ENCODE measurements at regions not wholly inside any gene's neighbourhood (a gene's known extent, or its start where the extent isn't known, plus 50 kb on each side); places are given as distances from the start of the nearest gene placed in this dataset.

DNA sequence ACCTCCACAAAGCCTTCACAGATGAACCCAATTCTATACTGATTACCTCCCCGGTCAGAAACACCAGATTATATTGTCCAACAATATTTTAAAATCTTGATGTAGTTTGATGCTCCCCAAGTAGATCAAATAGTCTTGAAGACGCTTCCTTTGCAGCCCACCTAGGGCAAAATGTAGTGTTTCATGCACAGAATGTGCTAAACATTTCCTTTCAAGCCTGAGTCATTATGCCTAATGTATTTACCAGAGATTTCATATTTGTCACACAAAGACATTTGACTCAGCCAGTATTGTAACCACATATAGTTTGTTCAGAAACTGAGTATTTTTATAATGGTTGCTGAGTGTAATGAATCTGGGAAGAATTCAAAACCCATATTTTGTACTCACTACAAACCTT lies 1396.8 kb downstream of the LRRC4C start:
- no peak for DNase-seq (ENCODE audit: low read depth)

DNA sequence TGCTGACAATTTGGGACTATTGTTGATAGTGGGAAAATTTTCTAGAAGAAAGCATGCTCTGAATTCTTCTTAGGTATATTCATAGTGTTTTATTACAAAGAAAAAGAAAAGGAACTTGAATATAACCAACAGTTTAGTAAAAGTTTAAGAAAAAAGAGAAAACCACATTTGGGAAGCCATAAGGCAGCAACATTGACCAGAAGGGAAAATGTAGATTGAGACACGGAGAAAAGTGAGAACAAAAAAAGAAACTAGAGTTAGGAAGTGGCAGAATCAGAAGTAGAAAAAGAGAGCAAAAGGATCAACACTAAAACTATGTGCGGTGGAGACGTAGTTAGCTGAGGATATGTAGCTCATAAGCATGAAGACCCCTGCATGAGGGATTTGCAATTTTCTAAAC lies 1398.2 kb downstream of the LRRC4C start:
- no peak for DNase-seq (ENCODE audit: low read depth)

DNA sequence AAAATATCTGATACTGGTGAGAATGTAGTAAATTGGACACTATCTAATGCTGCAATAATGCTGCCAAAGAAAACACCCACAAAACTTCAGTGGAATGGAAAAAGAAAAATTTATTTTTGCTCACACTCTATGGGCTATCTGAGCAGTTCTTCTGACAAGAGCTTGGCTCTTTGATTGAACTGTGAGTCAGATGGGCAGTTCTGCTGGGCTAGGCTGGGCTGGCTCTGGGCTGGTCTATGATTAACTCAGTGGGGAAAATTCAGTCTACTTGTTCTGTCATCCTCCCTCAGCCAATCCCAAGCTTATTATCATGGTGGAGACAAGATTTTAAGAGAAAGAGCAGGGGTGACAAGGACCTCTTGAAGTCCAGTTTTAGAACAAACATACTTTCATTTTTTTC lies 1404.8 kb downstream of the LRRC4C start:
- DNase-seq (ENCODE audit: low read depth): peak; percentile 50

DNA sequence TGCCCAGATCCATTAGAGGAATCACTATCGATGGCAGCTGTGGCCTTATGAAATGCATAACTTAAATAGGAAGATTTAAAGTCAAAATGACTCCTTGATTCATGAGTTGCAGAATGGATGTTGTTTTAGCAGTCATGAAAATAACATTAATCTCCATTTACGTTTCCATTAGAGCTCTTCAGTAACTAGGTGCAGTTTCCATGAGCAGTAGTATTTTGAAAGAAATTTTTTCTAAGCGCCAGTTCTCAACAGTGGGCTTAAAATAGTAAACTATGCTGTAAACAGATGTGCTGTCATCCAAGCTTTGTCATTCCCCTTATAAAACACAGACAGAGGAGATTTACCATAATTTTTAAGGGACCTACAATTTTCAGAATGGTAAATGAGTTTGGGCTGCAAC lies 1414.1 kb downstream of the LRRC4C start:
- no peak for DNase-seq (ENCODE audit: low read depth)

DNA sequence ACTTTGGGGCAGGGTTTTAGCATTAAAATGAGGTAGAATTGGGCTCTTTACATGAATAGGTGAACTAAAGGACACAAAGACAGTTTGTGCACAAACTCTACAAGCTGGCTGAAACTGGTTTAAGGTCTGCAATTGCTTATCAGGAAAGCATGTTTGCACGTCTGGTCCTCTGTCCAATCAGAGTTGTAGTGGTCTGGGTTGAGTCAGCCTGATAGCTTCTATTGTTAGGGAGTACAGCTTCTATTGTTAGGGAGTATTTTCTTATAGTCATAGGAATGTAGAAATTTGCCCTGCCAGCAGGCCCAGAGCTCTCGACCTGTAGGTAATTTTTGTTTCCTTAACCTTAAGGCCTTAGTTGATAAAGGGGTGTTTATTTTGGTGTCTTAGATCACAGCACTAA lies 1422.4 kb downstream of the LRRC4C start:
- no peak for DNase-seq (ENCODE audit: low read depth)

DNA sequence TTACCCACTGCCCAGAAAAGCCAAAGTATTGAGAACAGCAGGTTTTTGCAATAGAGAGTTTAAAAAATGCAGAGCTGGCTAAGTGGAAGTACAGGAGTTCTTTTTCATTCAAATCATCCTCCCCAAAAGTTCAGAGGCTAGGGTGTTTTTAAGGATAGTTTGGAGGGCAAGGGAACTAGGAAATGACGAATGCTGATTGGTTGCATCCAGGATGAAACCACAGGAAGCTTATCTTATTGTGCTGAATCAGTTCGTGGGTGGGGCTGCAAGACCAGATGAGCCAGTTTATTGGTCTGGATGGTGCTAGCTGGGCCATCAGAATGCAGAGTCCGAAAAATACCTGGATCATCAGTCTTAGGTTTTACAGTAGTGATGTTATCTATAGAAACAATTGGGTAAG lies 1427.1 kb downstream of the LRRC4C start:
- DNase-seq (ENCODE audit: low read depth): no peak

DNA sequence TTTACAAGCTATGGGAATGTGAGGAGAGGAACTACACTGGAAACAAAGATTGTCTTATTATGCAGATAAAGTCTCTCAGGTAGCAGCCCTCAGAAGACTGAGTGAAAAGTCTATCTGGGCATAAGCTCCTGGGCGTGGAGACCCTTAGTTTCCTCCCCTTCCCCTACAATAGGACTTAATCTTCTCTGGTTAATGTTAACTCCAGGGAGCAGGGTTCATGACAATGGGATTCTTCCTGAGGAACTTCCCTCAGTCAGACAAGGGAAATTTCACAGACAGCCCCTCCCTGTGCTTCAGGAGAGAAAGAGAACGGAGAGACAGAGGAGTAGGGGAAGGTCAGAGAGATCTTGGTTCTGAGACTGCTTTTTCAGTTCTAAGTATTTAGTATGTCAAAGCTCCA lies 1428.6 kb downstream of the LRRC4C start:
- DNase-seq (ENCODE audit: low read depth): no peak

DNA sequence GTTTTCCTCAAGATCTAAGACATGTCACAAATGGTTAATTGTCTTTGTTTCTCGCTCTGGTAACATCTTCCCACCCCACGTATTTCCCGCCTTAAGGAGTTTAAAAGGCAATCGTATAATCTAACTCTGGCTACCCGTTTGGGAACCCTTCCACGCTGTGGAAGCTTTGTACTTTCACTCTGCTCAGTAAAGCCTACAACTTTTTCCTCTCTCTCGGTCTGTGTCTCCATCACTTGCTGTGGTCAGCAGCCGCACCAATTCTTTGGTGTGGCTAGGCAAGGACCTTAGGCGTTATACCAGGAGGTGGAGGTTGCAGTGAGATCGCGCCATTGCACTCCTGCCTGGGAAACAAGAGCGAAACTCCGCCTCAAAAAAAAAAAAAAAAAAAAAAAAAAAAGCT lies 1430.1 kb downstream of the LRRC4C start:
- DNase-seq (ENCODE audit: low read depth): no peak

DNA sequence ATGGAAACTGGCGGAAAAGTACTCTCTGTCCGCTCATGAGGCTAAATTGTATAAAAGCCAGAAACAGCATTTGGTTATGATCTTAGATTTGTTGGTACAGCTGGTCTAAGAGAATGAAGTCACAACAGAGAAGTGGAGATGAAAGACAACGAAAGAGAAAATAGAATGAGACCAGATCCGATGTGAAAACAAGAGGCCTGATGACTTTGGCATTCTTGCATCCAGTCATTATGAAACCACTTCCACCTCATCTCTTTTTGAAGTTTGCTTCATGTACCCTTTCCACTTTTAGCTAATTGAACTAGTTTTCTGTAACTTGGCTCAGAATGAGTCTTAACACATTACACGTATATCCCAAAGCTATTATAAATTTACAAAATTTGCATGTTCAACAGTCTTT lies 1431.7 kb downstream of the LRRC4C start:
- DNase-seq (ENCODE audit: low read depth): peak; percentile 4

DNA sequence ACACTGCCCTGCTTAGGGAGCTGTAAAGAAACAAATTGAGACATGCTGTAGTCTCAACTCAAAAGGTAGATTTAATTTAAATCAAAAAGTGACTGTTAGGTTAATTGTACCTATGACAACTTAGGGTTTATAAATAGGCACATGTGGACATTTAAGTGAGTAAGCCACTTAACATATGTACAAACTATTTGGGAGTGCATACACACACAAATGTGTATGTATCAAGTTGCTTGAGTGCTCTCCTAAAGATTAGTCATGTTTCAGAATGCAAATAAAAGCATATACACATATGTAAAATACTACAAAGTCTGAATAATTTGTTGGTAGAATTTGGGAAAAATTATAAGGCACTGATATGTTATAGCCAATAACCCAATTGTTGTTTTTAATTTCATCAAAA lies 1435.7 kb downstream of the LRRC4C start:
- DNase-seq (ENCODE audit: low read depth): no peak

DNA sequence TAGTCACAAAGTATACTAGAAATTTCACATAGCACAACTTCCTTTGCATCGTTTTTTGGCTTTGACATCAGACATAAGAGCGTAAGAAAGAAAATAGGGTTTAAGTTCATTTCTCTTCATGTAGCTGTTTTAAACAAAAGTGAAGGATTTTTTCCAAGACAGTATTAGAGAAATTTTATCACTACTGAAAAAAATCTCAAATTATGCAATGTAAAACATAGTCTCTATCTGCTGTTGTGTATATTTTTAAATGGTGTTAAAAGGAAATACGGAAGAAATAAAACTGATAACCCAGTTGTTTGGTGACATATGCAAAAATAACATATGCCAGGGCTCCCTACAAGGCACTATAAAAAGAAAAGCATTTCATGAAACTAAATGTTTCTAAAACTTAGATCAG lies 1449.4 kb downstream of the LRRC4C start:
- DNase-seq (ENCODE audit: low read depth): no peak

DNA sequence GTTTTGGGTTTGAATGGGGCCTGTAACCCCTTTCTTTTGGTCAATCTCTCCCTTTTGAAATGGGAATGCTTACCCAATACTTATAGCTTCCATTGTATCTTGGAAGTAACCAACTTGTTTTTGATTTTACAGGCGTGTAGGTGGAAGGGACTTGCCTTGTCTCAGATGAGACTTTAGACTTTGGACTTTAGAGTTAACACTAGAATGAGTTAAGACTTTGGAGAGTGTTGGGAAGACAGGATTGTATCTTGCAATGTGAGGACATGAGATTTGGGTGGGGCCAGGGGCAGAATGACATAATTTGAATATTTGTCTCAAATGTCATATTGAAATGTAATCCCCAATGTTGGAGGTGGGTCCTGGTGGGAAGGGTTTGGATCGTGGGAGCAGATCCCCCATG lies 1466.9 kb downstream of the LRRC4C start:
- no peak for DNase-seq (ENCODE audit: low read depth)

DNA sequence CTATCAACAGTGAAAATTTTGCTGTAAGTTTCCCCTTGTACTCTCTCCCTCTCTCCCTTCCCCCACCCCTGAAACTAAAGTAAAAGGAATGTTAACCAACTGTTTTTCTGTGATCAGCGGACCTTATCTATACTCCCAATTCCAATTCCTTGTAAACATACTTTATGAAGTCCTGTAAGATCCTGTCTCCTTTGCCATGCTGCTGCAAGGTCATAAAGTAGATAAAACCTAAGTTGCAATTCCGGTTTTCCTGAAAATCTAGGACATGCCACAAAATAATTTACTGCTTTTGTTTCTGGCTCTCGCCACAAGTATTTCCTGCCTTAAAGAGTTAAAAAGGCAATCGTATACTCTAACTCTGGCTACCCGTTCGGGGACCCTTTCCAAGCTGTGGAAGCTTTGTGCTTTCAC lies 1469.0 kb downstream of the LRRC4C start:
- DNase-seq (ENCODE audit: low read depth): no peak

DNA sequence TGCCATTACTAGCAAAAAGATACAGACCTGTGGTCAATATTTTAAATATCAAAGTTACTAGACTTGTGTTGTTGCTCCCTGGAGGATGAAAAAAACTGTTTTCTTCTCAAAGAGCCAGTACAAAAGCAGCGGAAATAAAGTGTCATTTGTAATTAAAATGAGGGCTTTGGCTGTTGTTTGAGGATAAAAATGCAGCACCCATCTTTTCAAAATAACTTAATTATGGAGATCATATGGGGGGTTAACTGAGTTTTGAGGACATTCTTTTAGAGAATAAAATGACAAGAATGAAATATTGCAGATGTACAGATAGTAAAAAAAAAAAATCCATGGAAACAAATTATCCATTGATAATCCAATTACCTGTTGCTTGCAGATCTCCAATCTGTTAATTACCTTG lies 1484.4 kb downstream of the LRRC4C start:
- no peak for DNase-seq (ENCODE audit: low read depth)

DNA sequence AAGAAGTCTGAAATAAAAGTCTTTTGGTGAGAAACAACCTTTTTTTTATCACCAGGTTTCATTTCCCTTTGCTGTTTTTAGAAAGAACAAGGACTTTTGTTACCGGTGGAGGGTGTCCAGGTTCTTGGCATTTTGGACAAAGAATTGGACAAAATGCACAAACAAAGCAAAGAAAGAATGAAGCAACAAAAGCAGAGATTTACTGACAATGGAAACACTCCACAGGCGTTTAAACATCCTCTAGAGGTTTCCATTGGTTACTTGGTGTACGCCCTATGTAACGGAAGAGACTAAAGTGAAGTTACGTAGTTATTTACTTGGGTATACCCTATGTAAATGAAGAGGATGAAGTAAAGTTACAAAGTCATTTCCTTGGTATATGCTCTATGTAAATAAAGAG lies 1487.0 kb downstream of the LRRC4C start:
- no peak for DNase-seq (ENCODE audit: low read depth)

DNA sequence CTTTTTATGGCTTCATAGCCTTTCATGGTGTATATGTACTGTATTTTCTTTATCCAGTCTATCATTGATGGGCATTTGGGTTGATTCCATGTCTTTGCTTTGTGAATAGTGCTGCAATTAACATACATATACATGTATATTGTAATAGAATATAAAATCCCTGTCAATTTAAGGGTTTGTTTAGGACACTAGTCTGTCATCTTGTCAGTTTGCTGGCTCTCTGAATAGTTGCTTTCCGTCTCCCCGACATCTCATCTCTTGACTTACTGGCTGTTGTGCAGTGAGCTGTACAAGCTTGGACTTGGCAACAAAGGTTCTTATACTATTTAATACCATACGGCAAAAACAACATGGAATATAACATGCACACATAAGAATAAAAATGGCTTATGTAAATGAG lies 1487.5 kb downstream of the LRRC4C start:
- DNase-seq (ENCODE audit: low read depth): no peak

DNA sequence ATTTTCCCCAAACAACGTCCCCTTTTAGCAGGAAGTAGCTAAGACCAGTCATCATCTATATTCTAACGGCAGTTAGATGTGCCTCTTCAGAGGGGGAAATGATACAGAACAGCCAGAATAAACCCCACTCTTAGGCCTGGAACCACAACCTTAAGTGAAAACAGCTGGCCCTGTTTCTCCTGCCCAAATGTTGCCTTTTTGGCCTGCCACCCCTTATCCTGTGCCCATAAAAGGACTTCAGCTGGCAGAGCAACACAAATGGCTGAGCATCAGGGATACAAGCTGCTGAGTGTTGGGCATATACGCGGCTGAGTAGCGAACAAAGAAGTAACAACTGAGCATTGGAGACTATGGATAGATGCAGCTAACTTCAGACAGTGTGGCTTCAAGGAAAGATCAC lies 1491.4 kb downstream of the LRRC4C start:
- no peak for DNase-seq (ENCODE audit: low read depth)

DNA sequence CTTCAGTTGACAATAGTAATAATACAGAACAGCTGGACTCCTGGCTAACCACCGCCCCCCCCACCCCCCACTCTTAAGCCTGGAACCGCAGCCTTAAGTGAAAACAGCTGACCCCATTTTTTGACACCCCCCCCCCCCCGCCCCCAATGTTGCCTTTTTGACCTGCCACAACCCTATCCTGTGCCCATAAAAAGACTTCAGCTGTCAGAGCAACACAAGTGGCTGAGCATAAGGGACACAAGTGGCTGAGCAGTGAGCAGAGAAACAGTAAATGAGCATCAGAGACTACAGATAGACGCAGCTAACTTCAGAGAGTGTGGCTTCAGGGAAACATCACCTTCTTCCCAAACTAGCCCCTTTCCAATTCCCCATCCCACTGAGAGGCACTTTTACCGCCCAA lies 1493.8 kb downstream of the LRRC4C start:
- no peak for DNase-seq (ENCODE audit: low read depth)

DNA sequence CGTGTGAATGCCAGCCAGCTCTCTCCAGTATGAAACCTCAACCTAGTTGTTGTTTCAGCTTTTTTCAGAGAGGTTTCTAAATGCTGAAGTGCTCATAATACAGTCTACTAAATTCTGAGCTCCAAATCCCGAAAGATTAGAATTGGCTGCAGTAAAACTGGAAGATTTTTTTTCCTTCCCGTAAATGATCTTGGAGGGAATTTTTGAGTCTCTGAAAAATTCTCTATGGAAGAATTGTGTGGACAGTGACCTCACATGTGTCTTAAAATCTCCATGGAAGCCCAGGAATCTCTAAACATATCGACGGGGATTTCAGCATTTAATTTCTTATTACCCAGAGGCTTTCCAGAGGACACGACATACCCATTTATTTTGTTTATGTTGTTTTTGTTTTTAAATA lies 1499.2 kb downstream of the LRRC4C start:
- no peak for DNase-seq (ENCODE audit: low read depth)

DNA sequence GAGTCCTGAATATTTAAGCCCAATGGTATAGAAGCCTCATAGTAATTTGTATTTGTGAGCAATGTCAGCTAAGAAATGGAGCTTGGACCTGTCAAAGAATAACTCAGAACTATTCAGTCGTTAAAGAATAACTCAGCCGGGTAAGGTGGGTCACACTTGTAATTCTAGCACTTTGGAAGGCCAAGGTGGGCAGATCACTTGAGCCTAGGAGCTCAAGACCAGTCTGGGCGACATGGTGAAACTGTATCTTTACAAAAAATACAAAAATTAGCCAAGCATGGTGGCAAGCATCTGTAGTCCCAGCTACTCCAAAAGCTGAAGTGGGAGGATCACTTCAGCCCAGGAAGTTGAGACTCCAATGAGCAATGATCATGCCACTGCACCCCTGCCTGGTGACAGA lies 1526.5 kb downstream of the LRRC4C start:
- no peak for DNase-seq (ENCODE audit: low read depth)

DNA sequence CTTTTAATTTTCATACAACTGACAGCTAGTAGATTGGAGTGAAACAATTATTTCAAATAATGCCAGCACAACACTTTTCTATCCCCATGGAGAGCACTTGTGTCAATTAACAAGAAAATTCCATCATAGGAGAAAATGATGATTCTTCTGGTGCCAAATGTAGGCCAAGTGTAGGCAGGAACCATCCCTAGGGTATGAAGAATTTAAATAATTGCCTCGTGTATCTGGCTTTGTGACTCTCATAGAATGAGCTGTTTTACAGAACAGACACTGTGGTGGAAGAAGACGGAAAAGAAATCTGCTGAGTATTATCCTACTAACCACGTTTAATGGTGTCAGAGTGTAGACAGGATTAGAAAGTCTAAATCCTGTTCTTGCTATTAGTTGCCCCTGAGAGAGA lies 1542.2 kb downstream of the LRRC4C start:
- DNase-seq (ENCODE audit: low read depth): no peak

DNA sequence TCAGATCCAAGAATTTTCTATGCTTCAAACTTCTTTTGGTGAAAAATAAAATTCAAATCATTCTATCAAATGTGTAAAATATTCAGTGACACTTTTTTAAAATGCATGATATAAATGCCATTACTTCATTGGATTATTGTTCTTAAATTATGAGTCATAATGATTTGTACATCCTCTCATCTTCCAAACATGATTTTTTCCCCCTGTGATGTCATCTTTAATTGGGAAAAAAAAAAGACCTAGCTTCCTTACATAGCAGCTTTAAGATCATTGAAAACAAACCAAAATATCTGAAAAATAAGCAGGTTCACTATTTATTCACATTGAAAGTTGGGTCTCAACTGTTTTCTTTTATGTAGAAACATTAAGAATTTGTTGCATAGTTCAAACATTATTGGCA lies 1549.4 kb downstream of the LRRC4C start:
- no peak for DNase-seq (ENCODE audit: low read depth)

DNA sequence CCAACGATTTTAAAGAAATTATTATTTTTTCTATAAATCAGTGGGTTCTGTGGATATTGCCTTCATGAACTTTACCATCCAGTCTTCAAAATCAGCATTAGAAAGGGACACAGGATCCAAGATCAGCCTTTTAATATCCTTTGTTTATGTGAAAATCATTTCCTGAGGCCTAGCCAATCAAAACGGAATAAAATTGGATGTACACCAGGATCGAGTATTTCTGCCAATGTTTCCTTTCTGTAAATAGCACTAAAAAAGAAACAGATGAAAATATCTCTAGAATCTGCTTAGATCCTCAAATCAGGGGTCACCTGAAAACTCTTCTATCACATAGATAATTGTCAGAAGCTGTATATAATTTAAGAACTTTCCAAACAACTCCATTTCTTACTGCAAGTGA lies 1598.5 kb downstream of the LRRC4C start:
- no peak for DNase-seq (ENCODE audit: low read depth)

DNA sequence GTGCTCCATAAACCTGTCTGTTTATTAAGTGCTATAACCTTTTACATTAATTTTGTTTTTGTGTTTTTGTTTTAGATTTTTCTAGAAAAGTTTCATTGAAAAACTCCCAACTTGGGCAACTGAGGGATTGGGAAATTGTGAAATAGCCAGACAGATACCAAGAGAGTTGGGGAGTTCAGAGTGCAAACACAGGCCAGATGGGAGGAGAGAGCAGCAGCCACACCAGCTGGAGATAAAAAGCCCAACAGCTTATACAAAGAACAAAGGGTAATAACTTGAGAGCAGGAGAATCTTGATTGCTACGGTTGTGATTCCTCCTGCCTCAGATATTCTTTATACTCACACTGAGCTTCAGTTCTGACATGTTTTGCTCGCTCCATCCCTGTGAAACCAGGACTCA lies 1642.2 kb downstream of the LRRC4C start:
- DNase-seq (ENCODE audit: low read depth): no peak

DNA sequence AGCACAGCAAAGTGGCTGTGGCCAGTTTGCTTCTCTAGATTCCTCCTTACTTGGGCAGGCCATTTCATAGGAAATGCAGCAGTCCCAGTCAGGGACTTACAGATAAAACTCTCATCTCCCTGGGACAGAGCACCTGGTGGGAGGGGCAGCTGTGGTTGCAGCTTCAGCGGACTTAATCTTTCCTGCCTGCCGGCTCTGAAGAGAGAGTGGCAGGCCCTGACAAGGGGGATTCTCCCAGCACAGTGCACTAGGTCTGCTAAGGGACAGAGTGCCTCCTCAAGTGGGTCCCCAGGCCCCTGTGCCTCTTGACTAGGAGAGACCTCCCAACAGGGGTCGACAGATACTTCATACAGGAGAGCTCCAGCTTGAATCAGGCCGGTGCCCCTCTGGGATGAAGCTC lies 1649.1 kb downstream of the LRRC4C start:
- DNase-seq (ENCODE audit: low read depth): no peak

Data from stromal cell of bone marrow (primary cell).